ENCODE measurements at regions not wholly inside any gene's neighbourhood (a gene's known extent, or its start where the extent isn't known, plus 50 kb on each side); places are given as distances from the start of the nearest gene placed in this dataset.
A peak's percentile ranks its signal among the peaks of the same experiment; 100 is the strongest.
"Not testable (repeated sequence)": the region's sequence is repeated elsewhere in the genome, so short reads cannot be mapped to it uniquely, and the experiment has no call there.

DNA sequence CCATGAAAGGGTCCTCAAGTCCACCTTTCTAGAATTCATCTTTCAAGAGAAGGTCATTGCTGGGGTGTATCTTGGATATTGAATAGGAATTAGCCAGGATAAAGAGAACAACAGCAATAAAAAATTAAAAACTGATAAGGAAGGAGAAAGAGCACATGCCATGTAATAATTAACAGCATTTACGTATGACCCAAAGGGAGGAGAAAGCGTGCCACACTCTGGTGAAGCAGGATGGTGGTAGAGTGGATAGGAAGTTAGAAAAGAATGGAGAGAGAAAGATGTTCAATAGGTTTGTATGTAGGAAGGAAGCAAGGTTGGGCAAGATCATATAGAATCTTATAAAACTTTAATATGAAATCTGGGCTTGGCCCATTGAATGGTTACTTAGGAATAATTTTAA, 751.5 kb downstream of the MAT2B start:
- no peak for DNase-seq (ENCODE audit: low read depth)

DNA sequence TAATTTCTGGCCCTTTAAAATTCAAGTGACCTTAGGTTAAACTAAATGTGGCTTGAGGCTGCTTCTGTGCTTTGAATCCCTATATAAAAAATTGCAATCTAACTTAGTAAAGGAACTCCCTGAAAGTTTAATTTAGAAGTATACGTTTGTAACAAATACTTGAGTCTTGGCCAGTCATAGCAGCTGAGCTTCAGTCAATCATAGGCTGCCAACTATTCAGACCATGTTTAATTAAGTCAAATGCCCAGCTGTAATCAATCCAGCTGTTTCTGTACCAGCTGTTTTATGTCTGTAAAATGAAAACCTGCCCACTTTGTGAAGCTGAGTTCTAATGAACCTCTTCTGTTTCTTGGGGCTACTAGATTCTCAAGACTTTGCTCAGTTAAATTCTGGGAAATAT, 760.1 kb downstream of the MAT2B start:
- peak; percentile 37 for DNase-seq (ENCODE audit: low read depth)

DNA sequence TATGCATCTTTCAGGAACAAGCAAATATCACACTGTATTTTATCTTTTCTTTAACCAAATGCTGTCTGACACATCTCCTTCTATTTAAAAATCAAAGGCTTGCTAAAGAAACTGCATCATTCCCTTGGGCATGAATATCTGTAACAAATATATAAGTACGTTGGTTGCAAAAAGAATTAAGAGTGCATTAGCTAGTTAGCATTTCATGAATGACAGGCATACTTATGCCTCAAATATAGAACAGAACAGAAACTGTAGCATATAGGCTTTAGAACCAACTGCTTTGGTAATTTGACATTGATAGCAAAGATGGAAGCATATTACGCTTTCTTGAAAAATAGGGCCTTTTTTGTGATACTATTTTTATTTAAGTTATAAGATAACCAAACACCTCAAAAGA, 761.2 kb downstream of the MAT2B start:
- no peak for DNase-seq (ENCODE audit: low read depth)

DNA sequence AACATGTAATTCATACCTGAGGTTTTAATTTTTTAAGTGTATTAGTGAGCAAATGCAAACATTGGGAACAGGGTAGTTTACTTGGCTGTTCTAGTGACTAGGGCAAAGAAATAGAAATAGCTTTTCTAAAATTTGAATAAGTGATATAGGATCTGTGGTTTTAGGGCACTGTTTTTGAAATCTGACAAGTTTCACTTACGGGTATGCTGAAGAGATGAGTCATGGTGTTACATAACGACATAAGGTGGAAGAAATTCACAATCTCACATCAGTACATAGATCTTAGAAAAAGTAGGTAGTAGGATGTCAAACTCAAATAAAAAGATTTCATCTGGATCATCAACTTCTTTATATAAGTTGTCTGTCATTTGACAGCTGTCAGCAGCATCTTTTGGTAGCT, 772.3 kb downstream of the MAT2B start:
- DNase-seq (ENCODE audit: low read depth) = no peak

DNA sequence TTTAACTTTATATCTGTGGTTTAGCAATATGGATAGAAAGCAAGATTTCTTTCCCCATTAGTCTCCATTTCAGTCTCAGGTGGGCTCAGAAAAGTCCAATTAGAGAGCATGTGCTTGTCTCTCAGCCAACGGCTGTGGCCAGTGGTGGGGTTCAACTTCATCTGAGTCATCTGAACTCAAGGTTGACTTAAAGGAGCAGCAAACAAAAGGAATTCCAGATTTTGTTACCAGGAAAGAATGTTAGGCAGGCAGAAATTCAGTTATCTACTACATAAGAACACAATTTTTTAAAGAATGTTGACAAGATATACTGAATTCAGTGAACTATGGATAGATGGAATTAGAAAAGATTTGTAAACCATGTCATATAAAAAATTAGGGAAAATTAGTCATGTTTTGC, 784.1 kb downstream of the MAT2B start:
- DNase-seq (ENCODE audit: low read depth) = no peak

DNA sequence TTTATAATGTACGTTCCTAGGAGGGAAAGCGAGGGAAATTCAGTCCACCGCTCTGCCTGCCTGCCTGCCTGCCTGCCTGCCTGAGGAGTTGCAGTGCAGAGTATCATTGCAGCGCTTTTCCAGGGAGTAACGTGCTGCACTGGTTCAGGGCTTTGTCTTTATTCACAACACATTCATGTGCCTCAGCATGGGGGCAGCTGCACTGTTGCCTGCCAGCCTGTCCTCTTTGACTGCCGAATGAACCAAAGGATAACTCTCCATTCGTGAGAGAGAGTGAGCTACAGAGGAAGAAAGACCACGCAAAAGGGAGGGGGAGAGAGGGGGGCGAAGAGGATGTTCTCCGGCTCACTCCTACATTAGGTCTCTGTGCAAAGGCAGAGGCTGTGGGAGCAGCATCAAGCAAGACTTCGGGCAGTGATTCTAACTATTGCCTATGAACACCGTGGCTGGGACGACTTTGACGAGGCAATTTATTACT, 791.2 kb downstream of the MAT2B start:
- DNase-seq (ENCODE audit: low read depth) = peak; percentile 6

DNA sequence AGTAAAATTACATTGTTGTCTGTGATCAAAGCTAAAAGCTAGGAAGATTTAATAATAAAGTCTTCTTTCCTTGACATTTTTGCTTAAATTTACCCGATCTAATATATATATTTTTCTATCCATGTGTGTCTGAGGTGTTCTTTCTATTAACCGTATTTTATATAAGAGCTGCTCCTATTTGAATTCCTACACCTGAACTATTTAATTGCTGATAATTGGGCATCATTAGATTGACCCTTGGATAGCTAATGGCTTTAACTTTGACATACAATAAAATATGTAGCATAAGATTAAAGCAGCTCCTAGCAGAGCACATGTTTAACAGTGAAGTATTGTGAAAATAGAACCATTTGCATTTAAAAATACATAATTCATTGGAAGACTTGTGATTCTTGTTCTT, 792.7 kb downstream of the MAT2B start:
- no peak for DNase-seq (ENCODE audit: low read depth)

DNA sequence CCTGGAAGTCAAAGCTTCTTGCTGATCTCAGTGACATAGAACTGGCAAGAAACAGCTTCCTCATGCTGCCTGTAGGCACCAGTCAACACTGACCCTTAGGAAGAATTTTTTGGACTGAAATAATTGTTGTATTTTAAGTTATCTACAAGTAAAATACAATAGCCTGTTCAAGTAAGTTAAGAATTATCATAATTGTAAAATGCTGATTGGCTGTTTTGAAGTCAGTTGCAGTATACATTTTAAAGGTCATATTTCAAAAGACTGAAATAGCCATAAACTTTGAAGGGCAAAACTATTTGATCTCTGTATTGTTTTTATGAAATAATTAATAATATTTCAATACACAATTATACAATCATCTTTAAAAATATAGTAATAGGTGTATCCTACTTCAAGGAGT, 794.9 kb downstream of the MAT2B start:
- DNase-seq (ENCODE audit: low read depth) = no peak

DNA sequence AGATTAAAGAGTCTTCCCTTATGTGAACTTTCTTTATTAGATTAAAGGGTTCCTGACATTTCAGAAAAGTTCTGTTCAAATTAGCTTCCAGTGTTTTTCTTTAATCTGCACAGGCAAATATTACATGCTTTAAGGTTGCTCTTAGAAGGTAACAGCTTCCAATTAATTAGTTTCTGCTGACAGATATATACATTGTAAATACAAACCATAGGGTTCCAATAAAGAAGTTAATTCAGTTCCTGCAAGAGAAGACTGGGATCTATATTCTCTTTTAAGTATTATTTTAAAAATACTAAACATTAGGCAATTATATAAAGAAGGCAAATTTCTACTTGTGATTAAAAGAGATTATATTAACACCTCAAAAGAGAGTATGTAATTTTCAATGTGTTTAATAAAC, 795.7 kb downstream of the MAT2B start:
- DNase-seq (ENCODE audit: low read depth) = no peak

DNA sequence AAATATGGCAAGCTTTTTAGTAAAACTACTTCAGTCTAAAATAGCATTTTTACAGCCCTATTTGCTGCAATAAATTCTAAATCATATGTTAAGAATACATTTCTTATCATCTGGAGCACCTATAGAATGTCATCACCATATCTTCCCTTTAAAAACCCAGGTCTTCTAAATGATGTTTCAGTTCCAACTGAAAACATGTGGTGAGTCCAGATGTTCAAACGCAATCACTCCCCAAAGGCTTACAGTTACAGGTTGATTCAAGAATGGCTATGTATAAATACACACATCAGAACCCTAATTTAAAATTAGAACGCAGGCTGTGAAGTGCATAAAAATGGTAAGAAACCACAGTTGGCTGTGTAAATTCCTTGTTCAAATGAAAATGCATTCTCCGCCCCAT, 796.3 kb downstream of the MAT2B start:
- DNase-seq (ENCODE audit: low read depth) = no peak

DNA sequence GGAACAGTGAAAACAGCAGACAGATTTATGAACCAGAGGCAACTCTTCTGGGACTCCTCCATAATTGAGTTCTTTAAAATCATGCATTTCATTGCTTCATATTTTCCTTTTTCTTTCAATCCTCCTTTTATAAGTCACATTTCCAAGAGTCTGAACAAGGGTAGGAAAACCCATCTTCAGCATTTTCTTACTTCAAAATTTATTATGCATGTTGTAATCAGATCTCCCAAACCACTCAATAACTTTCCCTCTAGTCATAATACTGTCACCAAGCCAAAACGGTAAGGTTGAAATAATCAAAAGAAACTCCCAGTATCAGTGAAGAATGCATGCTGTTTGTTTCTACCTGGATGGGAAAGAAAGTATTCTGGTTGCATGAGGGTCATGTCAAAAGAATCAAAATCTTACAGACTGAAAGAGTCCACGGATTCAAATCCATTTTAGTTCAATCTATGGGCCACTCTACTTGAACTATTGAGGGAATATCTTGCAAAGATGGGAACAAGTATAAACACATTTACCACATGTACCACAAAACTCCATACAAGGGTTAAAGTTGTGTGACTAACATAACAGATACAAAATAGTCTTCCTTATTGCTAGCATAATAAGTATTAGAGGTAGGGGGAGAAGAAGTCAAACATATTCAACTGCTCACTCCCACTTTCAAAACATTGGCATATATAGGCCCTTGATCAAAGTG, 797.3 kb downstream of the MAT2B start:
- peak; percentile 40 for DNase-seq (ENCODE audit: low read depth)

DNA sequence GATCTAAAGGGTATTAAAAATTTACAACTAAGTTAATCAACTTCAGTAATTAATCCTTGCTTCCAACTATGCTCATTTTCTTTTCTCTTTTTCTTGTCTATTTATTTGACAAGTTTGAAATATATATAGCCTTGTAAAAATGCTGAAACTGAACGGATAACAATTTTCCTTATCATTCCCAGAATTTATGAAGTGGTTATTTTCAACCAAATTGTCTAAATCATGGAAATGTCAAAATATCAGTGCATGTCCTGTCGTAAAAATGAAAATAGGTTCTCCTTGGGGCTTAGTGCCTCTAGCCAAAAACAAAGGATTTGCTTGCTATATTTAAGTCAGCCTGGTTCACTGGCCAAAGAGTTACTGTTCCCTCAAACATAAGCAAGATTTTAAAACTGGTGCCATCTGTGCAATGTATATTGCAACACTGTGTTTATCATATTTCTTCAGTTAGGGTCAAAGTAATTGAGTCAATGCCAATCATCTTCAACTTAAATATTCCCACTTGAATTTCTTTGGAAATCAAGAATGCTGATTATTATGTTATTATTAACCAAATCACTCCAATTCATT, 798.3 kb downstream of the MAT2B start:
- no peak for DNase-seq (ENCODE audit: low read depth)

DNA sequence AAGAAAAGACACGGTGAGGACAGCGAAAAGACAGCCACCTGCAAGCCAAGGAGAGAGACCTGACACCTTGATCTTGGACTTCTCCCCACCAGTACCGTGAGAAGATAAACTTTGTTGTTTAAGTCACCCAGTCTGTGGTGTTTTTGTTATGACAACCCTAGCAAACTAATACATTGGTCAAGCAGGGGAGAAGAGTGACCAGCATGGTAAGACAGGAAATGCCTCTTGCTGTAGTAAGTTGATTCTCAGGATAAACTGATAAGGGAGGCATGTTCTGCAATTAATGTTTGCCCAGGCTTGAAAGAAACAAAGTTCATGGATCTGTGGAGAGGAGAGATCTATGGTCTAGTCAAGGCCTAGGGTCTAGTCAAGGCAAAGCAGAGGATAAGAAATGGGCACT, 801.2 kb downstream of the MAT2B start:
- no peak for DNase-seq (ENCODE audit: low read depth)

DNA sequence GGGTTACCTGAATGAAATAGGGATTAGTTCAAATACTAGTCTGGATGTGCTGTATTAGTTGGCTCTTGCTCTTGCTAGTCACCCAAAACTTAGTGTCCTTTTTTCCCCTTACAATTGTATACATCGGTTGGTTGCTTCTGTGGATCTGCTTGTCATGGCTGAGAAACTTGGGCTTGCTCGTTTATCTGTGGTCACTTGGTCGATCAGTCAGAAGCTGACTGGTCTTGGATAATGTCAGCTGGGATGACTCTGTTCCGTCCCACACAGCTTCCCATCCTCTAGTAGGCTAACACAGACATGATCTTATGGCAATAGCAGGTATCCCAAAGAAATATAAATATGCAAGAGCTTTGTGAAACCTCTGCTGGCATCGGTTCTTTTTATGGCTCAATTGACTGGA, 807.4 kb downstream of the MAT2B start:
- no peak for DNase-seq (ENCODE audit: low read depth)

DNA sequence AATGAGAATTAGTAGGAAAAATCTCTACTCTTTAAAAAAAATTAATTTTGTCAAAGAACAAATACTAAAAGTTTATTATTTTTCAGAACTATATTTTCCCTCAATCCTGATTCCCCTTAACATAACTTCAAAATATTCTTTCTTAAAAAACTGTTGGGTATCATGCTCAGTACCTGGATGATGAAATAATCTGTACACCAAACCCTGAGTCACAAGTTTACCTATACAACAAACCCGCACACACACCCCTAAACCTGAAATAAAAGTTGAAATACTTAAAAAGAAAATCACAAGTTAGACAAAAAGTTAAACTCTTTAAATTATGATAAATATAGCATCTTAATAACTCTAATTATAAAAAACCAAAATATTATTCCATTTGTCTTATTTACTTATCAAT, 812.3 kb downstream of the MAT2B start:
- DNase-seq (ENCODE audit: low read depth) = no peak

DNA sequence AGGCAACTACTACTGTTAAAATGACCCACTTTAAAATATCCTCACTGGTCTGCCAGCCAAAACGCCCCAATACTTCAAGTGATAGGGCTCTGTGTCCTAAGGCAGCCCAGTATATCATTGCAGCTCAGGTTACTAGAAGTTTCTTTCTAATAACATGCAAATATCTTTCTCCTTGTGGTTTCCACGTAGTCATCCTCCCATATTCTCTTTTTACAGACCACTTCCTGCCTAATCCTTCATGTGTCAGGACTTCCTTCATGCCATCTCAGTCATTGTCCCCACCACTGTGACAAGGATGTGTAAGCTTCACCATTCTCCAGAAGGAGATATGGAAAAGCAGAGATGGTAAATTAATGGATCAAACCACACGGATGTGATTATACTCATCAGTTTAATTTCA, 813.7 kb downstream of the MAT2B start:
- no peak for DNase-seq (ENCODE audit: low read depth)

DNA sequence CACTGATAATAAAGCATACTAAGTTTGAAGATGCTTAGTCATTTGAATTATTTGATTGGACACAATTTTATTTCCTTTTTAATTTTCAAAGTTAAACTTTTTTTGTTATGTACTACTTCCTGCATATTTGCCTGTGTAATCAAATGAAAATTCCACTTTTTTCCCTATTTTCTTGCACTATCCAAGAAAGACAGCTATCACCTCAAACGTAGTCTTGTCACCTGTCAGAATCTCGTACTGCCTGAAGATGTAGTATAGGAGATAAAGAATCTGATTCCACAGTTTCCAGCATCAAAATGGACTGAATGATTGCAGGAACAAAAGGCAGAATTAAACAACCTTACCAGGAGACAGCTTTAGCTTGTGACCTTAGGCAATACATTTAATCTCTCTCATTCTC, 818.8 kb downstream of the MAT2B start:
- DNase-seq (ENCODE audit: low read depth) = no peak

DNA sequence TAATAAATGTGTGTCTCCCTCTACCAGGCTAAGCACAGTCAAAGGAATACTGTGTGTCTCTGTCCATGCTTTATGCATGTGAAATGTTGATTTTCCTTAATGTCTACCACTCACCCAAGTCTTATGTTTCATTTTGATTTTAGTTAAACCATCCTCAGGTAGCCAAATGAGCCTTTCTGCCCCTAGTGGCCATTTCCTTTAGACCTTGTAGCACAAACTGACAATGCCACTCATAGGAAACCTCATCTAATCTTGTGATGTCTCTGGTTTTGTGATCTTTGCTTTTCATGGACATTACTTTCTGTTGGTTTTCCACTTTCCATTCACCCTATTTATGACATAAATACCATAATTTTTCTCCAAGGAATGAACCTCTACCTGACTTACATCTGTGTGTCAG, 820.8 kb downstream of the MAT2B start:
- no peak for DNase-seq (ENCODE audit: low read depth)

DNA sequence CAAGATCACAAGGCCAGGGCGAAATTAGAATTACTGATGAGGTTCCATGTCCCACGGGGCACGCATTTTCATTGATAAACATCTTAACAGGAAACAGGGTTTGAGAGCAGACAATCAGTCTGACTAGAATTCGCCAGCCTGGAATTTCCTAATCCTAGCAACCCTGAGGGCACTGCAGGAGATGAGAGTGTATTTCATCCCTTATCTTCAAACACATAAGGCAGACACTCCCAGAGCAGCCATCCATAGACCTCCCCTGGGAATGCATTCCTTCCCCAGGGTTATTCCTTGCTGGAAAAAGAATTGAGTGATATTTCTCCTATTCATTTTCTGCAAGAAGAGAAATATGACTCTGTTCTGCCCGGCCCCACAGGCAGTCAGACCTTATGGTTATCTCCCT, 821.7 kb downstream of the MAT2B start:
- not testable (repeated sequence) for DNase-seq (ENCODE audit: low read depth)

DNA sequence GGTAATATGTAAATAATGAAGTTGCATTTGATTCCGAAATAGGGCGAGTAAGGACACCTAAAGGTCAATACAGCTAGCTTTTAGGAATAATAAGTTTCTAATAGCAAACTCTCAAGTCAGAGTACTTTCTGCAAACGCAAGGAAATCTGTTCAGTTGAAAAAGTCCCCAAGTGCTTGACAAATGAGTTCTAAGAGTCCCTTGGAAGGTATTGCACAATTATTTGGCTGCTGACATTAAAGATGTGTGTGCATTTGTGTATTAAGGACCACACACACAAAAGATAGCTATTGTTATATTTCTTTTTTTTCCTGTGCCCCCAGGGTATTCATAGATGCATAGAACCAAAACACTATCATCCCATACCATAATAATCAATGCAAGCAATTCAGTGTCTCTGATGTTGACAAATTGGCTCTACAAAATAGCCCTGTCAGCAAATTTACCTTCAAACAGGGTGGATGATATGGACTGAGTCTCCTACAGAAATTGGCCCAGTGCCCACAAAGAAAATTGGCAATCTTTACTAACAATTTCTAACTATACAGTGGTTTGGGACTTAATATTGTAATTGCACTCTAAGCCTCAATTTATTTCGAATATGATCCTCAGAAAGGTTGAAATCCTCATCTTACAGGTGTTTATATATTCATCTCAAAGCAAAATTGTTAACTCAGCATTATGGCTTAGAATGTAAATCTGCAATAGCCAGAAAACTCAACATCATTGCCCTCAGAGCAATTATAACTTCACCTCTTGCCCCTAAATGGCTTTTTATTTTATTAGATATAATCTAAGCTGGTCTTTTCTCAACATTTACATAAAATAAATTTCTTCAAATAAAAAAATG, 827.2 kb downstream of the MAT2B start:
- no peak for DNase-seq (ENCODE audit: low read depth)

DNA sequence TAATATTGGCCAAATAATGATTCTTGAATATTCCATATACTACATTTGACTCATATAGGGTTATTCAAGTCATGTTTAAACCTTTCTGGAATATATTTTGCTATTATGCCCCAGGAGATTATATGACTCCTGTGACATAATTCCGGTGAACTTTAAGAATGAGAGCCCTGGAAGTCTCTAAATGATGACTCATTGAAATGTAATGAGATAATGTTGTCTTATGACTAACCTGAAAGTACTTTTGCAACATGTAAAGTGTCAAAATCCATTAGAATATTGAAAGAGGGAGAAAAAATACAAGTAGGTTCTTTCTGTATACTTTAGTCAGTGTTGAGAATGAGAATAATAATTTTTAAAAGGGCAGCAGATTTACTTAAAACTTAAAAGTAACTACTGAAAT, 830.4 kb downstream of the MAT2B start:
- DNase-seq (ENCODE audit: low read depth) = peak; percentile 18

DNA sequence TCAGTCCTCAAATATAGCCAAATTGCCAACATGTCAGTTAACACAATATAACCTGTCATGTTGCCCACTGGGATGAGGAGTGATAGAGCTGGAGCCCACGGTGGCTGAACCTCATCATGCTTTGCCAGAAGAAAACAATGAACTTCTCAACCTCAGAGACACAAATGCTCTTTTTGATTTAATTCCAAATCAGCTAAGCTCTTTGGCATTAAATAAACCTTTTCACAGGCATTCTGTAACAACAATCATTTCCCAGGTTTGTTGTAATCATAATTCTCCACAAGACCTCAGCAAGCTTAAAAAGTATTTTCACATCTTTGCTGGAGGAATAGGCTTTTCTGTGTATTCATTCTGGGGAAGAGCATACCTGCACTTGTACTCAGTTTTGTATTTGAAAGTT, 830.9 kb downstream of the MAT2B start:
- DNase-seq (ENCODE audit: low read depth) = no peak

DNA sequence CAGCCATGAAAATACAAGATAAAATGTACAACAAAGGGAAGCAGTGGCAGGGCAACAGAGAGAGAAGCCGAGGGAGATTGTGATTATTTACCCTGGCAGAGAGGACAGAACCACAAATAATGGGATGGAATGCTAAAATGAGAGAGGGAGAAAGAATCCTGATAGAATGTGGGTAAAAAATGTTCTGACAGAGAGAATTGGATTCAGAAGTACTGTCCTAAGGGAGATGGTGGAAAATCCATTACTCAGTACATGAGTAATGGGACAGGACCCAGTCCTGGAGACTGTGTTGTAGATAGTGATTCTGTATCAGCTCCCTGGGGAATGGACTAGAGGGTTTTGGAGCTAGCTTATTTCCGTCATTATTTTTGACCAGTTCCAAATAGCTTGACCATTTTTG, 831.5 kb downstream of the MAT2B start:
- DNase-seq (ENCODE audit: low read depth) = peak; percentile 44

All from myocyte (in vitro differentiated cells).